ENCODE measurements at regions not wholly inside any gene's neighbourhood (a gene's known extent, or its start where the extent isn't known, plus 50 kb on each side); places are given as distances from the start of the nearest gene placed in this dataset.

DNA sequence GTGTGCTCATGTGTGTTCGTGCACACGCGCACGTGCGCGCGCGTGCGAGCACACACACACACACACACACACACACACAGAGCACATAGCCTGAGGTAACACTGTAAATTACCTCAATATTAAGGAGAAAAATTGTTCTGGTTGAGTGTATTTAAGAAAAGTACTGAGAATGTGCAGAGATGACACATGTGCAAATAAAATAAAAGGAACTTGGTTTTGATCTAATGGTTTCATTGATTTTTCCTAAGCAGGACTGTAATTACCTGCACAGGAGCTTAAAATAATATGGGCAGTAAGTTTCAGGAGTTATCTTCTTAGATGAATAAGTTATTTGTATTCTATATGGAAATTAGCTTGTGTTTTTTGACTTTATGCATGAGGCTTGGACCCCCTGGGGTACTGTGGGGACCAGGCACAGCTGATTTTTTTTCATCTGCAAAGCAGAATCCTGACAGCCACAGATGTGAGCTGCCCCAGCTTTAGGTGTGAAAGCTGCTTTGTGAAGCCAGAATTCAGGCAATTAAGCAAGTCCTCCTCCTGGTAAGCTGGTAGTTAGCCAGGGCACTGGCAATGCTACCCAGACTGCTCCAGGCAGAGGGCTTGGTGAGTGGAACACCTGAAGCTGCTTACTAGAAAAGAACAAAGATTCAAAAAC is 1040.6 kb upstream of the CITED2 start:
- TF ChIP-seq EZH2 (IDR thresholded peaks at IDR 0.05; ENCODE audit: insufficient read depth, poor library complexity, severe bottlenecking) (no peak), EZH2phosphoT487 (IDR thresholded peaks at IDR 0.05; ENCODE audit: insufficient read depth, low read depth) (no peak)

Measured in GM23248 (cell line).